ENCODE measurements at regions not wholly inside any gene's neighbourhood (a gene's known extent, or its start where the extent isn't known, plus 50 kb on each side); places are given as distances from the start of the nearest gene placed in this dataset.

- Histone ChIP-seq H3K36me3 (ENCODE audit: control insufficient read depth, insufficient read depth, low read length) (no peaks in the 10 kb centered on the region), H3K27ac (ENCODE audit: insufficient read depth, low read depth, low read length, poor library complexity, severe bottlenecking) (no peak overlapping the region), H3K27me3 (ENCODE audit: control insufficient read depth, insufficient read depth, low read length, poor library complexity, severe bottlenecking) (no peaks in the 10 kb centered on the region), H3K4me1 (ENCODE audit: control insufficient read depth, insufficient read depth, low read length) (no peaks in the 10 kb centered on the region), H3K9me3 (ENCODE audit: control insufficient read depth, low read length) (no peaks in the 10 kb centered on the region), H3K4me3 (ENCODE audit: insufficient read depth, low read depth, low read length) (no peak overlapping the region)
- 85 to 100% methylated on average over 2 of the region's 2 CpGs for WGBS, 2 experiments
These were observed 62.0 kb upstream of the DAB2 start for GRCh38 chr5:39486790-39487189.

- no peak overlapping the region for H3K4me3 ChIP-seq (ENCODE audit: insufficient read depth, low read depth, low read length)
- no peaks in the 10 kb centered on the region for H3K36me3 ChIP-seq (ENCODE audit: control insufficient read depth, insufficient read depth, low read length)
- no peak overlapping the region for H3K27ac ChIP-seq (ENCODE audit: insufficient read depth, low read depth, low read length, poor library complexity, severe bottlenecking)
- no peaks in the 10 kb centered on the region for H3K27me3 ChIP-seq (ENCODE audit: control insufficient read depth, insufficient read depth, low read length, poor library complexity, severe bottlenecking)
- no peaks in the 10 kb centered on the region for H3K9me3 ChIP-seq (ENCODE audit: control insufficient read depth, low read length)
- WGBS, 2 experiments = 100% methylated on average over 1 of the region's 1 CpG
- no peaks in the 10 kb centered on the region for H3K4me1 ChIP-seq (ENCODE audit: control insufficient read depth, insufficient read depth, low read length)
These were observed 61.6 kb upstream of the DAB2 start for GRCh38 chr5:39486361-39486760.

- Histone ChIP-seq H3K9me3 (ENCODE audit: control insufficient read depth, low read length) (no peaks in the 10 kb centered on the region), H3K4me3 (ENCODE audit: insufficient read depth, low read depth, low read length) (no peak overlapping the region), H3K27ac (ENCODE audit: insufficient read depth, low read depth, low read length, poor library complexity, severe bottlenecking) (no peak overlapping the region), H3K27me3 (ENCODE audit: control insufficient read depth, insufficient read depth, low read length, poor library complexity, severe bottlenecking) (no peaks in the 10 kb centered on the region), H3K36me3 (ENCODE audit: control insufficient read depth, insufficient read depth, low read length) (no peaks in the 10 kb centered on the region), H3K4me1 (ENCODE audit: control insufficient read depth, insufficient read depth, low read length) (no peaks in the 10 kb centered on the region)
- WGBS, 2 experiments = 90 to 92% methylated on average over 1 to 2 of the region's 2 CpGs
These were observed 60.3 kb upstream of the DAB2 start for GRCh38 chr5:39485079-39485478.

GRCh38 chr5:39484673-39485072, 59.9 kb upstream of the DAB2 start:
- Histone ChIP-seq H3K36me3 (ENCODE audit: control insufficient read depth, insufficient read depth, low read length) (no peaks in the 10 kb centered on the region), H3K4me1 (ENCODE audit: control insufficient read depth, insufficient read depth, low read length) (no peaks in the 10 kb centered on the region), H3K27me3 (ENCODE audit: control insufficient read depth, insufficient read depth, low read length, poor library complexity, severe bottlenecking) (no peaks in the 10 kb centered on the region), H3K9me3 (ENCODE audit: control insufficient read depth, low read length) (no peaks in the 10 kb centered on the region), H3K27ac (ENCODE audit: insufficient read depth, low read depth, low read length, poor library complexity, severe bottlenecking) (no peak overlapping the region), H3K4me3 (ENCODE audit: insufficient read depth, low read depth, low read length) (no peak overlapping the region)
- no CpG with 5 or more reads among the region's 1 CpG for WGBS, 2 experiments

DNA sequence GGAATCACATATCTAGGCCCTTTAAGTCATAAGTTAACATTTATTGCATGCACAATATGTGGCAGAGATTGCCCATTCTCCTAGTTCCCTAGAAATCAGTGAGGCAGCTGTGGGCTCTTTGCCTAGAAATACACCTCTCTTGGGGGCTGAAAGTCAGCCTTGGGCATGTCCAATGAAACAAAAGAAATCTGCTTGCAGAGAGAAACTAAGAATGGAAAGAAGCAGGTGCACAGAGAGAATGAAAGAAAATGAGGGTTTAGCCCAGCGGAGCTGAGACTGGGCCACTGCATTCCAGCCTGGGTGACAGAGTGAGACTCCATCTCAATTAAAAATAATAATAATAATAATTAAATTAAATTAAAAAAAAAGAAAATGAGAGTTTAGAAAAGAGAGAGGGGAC, 57.3 kb upstream of the DAB2 start:
- no peaks in the 10 kb centered on the region for H3K4me1 ChIP-seq (ENCODE audit: control insufficient read depth, insufficient read depth, low read length)
- no peaks in the 10 kb centered on the region for H3K27me3 ChIP-seq (ENCODE audit: control insufficient read depth, insufficient read depth, low read length, poor library complexity, severe bottlenecking)
- WGBS, 2 experiments = 100% methylated on average over 1 of the region's 1 CpG
- H3K9me3 ChIP-seq (ENCODE audit: control insufficient read depth, low read length) = no peaks in the 10 kb centered on the region
- no peak overlapping the region for H3K27ac ChIP-seq (ENCODE audit: insufficient read depth, low read depth, low read length, poor library complexity, severe bottlenecking)
- H3K4me3 ChIP-seq (ENCODE audit: insufficient read depth, low read depth, low read length) = no peak overlapping the region
- no peaks in the 10 kb centered on the region for H3K36me3 ChIP-seq (ENCODE audit: control insufficient read depth, insufficient read depth, low read length)

DNA sequence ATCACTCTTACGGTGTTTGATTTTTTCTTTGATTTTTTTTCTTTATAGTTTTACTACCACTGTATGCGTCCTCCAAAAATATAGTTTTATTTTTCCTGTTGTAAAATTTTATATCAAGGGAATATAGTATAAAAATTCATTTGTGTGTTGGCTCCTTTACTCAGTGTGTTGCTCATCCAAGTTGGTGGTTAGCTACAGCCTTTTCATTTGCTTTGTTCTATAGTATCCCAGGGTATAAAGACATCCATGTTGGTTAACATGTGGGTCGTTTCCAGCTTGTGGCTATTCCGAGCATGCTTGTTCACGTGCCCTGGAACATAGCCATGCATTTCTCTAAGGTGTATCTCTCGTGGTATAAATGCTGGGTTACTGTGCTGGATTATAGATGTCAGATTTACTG, 54.8 kb upstream of the DAB2 start:
- WGBS, 2 experiments = 90 to 92% methylated on average over 5 of the region's 6 CpGs
- Histone ChIP-seq H3K27me3 (ENCODE audit: control insufficient read depth, insufficient read depth, low read length, poor library complexity, severe bottlenecking) (no peaks in the 10 kb centered on the region), H3K4me3 (ENCODE audit: insufficient read depth, low read depth, low read length) (no peak overlapping the region), H3K36me3 (ENCODE audit: control insufficient read depth, insufficient read depth, low read length) (no peaks in the 10 kb centered on the region), H3K27ac (ENCODE audit: insufficient read depth, low read depth, low read length, poor library complexity, severe bottlenecking) (no peak overlapping the region), H3K4me1 (ENCODE audit: control insufficient read depth, insufficient read depth, low read length) (no peaks in the 10 kb centered on the region), H3K9me3 (ENCODE audit: control insufficient read depth, low read length) (no peaks in the 10 kb centered on the region)

- no peaks in the 10 kb centered on the region for H3K4me1 ChIP-seq (ENCODE audit: control insufficient read depth, insufficient read depth, low read length)
- H3K27me3 ChIP-seq (ENCODE audit: control insufficient read depth, insufficient read depth, low read length, poor library complexity, severe bottlenecking) = no peaks in the 10 kb centered on the region
- no peak overlapping the region for H3K27ac ChIP-seq (ENCODE audit: insufficient read depth, low read depth, low read length, poor library complexity, severe bottlenecking)
- no peaks in the 10 kb centered on the region for H3K9me3 ChIP-seq (ENCODE audit: control insufficient read depth, low read length)
- no peaks in the 10 kb centered on the region for H3K36me3 ChIP-seq (ENCODE audit: control insufficient read depth, insufficient read depth, low read length)
- 0% methylated on average over 1 of the region's 1 CpG; no CpG with 5 or more reads in 1 of the 2 experiments for WGBS, 2 experiments
- no peak overlapping the region for H3K4me3 ChIP-seq (ENCODE audit: insufficient read depth, low read depth, low read length)
These were observed 54.1 kb upstream of the DAB2 start for GRCh38 chr5:39478863-39479262.

DNA sequence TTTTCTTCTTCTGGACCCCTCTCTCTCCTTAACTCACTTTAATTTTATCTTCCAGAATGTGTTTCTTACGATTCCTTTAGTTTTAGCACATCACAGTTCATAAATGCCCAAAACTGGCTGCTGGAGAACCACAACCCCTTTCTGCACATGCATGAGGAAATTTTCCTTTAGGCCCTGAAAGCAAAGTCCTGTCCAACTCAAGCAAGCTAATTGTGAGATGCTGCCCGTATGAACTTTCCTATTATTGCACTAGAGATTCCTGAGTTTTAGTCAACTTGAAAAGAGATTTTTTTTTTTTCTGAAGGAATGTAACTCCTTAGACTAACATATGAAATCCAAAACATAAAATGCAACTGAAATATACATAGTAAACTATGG, 52.1 kb upstream of the DAB2 start:
- H3K9me3 ChIP-seq (ENCODE audit: control insufficient read depth, low read length) = no peaks in the 10 kb centered on the region
- H3K4me3 ChIP-seq (ENCODE audit: insufficient read depth, low read depth, low read length) = no peak overlapping the region
- no peak overlapping the region for H3K27ac ChIP-seq (ENCODE audit: insufficient read depth, low read depth, low read length, poor library complexity, severe bottlenecking)
- H3K27me3 ChIP-seq (ENCODE audit: control insufficient read depth, insufficient read depth, low read length, poor library complexity, severe bottlenecking) = no peaks in the 10 kb centered on the region
- 92 to 99% methylated on average over 2 of the region's 2 CpGs for WGBS, 2 experiments
- no peaks in the 10 kb centered on the region for H3K36me3 ChIP-seq (ENCODE audit: control insufficient read depth, insufficient read depth, low read length)
- no peaks in the 10 kb centered on the region for H3K4me1 ChIP-seq (ENCODE audit: control insufficient read depth, insufficient read depth, low read length)

DNA sequence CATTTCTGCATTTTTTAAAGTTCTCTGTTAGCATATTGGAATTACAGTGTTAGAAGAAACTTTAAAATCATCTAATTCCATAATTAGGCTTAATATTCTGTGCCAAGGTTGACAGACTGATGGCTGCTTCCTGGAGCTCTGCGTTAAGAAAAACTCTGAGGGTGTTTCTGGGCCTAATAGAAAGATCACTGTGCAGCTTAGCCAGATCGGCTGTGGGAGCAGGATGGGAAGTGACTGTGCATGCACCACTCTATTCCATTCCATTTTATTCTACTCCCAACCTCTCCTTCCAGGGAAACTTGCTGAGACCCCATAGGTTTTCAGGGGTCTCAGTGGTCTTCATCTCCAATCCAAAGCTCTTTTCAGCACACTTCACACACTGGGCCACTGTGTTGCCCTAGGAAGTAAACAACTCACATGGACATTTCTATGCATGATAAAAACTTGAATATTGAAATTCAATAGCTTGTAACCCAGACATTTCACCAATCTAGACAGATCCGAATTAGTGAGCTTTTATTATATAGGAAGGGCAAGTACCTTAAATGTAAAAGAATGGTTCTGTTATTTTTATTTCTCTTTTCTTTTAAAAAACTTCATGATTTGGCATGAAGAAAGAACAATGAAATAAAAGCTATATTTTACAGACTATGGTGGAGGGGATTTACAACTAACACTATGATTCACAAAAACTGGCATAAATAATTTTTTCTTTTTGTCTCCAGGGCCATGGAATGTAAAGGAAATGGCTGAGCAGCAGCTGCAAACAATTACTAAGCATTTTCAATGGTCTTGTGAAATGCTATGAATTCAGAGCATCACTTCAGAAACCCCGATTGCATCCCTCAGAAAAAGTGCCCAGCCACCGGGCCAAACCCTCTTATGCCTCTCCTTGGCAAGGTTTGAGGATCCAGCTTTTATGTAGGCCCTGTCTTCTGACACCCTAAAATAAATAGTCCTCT, 51.4 kb upstream of the DAB2 start:
- no peak overlapping the region for H3K4me3 ChIP-seq (ENCODE audit: insufficient read depth, low read depth, low read length)
- no peaks in the 10 kb centered on the region for H3K36me3 ChIP-seq (ENCODE audit: control insufficient read depth, insufficient read depth, low read length)
- 93 to 94% methylated on average over 4 to 5 of the region's 5 CpGs for WGBS, 2 experiments
- H3K27ac ChIP-seq (ENCODE audit: insufficient read depth, low read depth, low read length, poor library complexity, severe bottlenecking) = no peak overlapping the region
- H3K27me3 ChIP-seq (ENCODE audit: control insufficient read depth, insufficient read depth, low read length, poor library complexity, severe bottlenecking) = no peaks in the 10 kb centered on the region
- H3K9me3 ChIP-seq (ENCODE audit: control insufficient read depth, low read length) = no peaks in the 10 kb centered on the region
- H3K4me1 ChIP-seq (ENCODE audit: control insufficient read depth, insufficient read depth, low read length) = no peaks in the 10 kb centered on the region

DNA sequence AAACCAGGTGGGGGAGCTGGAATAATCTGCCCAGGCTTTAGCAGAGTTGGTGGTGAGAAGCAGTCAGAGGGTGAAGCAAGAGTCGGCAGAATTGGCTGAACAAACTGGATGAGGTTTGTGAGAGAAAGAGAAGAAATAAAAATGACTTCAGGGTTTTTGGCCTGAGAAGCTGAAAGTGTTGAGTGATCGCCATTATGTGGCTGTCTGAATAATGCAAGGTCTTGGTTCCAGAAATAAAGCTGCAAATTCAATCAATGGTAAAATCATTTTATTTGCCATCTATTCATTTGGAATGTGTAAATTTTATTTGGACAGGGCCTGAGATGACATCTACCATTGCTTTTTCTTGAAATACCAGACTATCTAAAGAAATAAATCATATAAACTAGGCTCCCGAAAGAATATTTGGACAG, 50.4 kb upstream of the DAB2 start:
- H3K4me3 ChIP-seq (ENCODE audit: insufficient read depth, low read depth, low read length) = no peak overlapping the region
- no peak overlapping the region for H3K27ac ChIP-seq (ENCODE audit: insufficient read depth, low read depth, low read length, poor library complexity, severe bottlenecking)
- H3K36me3 ChIP-seq (ENCODE audit: control insufficient read depth, insufficient read depth, low read length) = no peaks in the 10 kb centered on the region
- H3K4me1 ChIP-seq (ENCODE audit: control insufficient read depth, insufficient read depth, low read length) = no peaks in the 10 kb centered on the region
- 92 to 95% methylated on average over 3 of the region's 3 CpGs for WGBS, 2 experiments
- H3K27me3 ChIP-seq (ENCODE audit: control insufficient read depth, insufficient read depth, low read length, poor library complexity, severe bottlenecking) = no peaks in the 10 kb centered on the region
- no peaks in the 10 kb centered on the region for H3K9me3 ChIP-seq (ENCODE audit: control insufficient read depth, low read length)

All from ectodermal cell (in vitro differentiated cells).